Stimulated activated CD4-positive, alpha-beta T cell treated with anti-CD3 and anti-CD28 coated beads, Interleukin-1b, Interleukin-23, amount 100 ng/mL, for 48 hours (primary cell): ENCODE measurements at regions not wholly inside any gene's neighbourhood (a gene's known extent, or its start where the extent isn't known, plus 50 kb on each side); places are given as distances from the start of the nearest gene placed in this dataset.
"Not testable (repeated sequence)": the region's sequence is repeated elsewhere in the genome, so short reads cannot be mapped to it uniquely, and the experiment has no call there.

Experiments
- DNase-seq: peaks from one replicate; pipeline ENCODE4 v3.0.0-alpha.2; 2020

- DNase-seq: no peak
Observed at GRCh38 chr3:157920822-157921700, 185.2 kb downstream of the SHOX2 start.

GRCh38 chr3:157919319-157919887, 186.8 kb downstream of the SHOX2 start:
- no peak for DNase-seq

GRCh38 chr3:157918402-157918801, 187.8 kb downstream of the SHOX2 start:
- DNase-seq: no peak

GRCh38 chr3:157916672-157917071, 189.5 kb downstream of the SHOX2 start:
- DNase-seq: no peak

- DNase-seq: no peak
Observed at GRCh38 chr3:157914882-157915281, 191.3 kb downstream of the SHOX2 start.

GRCh38 chr3:157913741-157914150, 192.5 kb downstream of the SHOX2 start:
- no peak for DNase-seq

- no peak for DNase-seq
Observed at GRCh38 chr3:157912514-157913451, 193.4 kb downstream of the SHOX2 start.

GRCh38 chr3:157906627-157907026, 199.6 kb downstream of the SHOX2 start:
- DNase-seq: no peak

- DNase-seq: no peak
Observed at GRCh38 chr3:157905885-157906284, 200.3 kb downstream of the SHOX2 start.

GRCh38 chr3:157902680-157903079, 203.5 kb downstream of the SHOX2 start:
- not testable (repeated sequence) for DNase-seq

GRCh38 chr3:157888040-157888439, 218.2 kb downstream of the SHOX2 start:
- no peak for DNase-seq

GRCh38 chr3:157876556-157876955, 229.7 kb downstream of the SHOX2 start:
- no peak for DNase-seq

- no peak for DNase-seq
Observed at GRCh38 chr3:157872902-157873301, 233.3 kb downstream of the SHOX2 start.

- no peak for DNase-seq
Observed at GRCh38 chr3:157871838-157872460, 234.3 kb downstream of the SHOX2 start.

GRCh38 chr3:157871248-157871647, 235.0 kb downstream of the SHOX2 start:
- DNase-seq: no peak

GRCh38 chr3:157868946-157869345, 237.3 kb downstream of the SHOX2 start:
- DNase-seq: no peak

- no peak for DNase-seq
Observed at GRCh38 chr3:157868196-157868595, 238.0 kb downstream of the SHOX2 start.

- peak; percentile 51 for DNase-seq
Observed at GRCh38 chr3:157865352-157866000, 240.7 kb downstream of the SHOX2 start.

GRCh38 chr3:157861076-157861765, 245.0 kb downstream of the SHOX2 start:
- no peak for DNase-seq

GRCh38 chr3:157859541-157859940, 246.7 kb downstream of the SHOX2 start:
- no peak for DNase-seq

- no peak for DNase-seq
Observed at GRCh38 chr3:157858821-157859220, 247.4 kb downstream of the SHOX2 start.

- no peak for DNase-seq
Observed at GRCh38 chr3:157857440-157857839, 248.8 kb downstream of the SHOX2 start.
